ENCODE measurements at regions not wholly inside any gene's neighbourhood (a gene's known extent, or its start where the extent isn't known, plus 50 kb on each side); places are given as distances from the start of the nearest gene placed in this dataset.

DNA sequence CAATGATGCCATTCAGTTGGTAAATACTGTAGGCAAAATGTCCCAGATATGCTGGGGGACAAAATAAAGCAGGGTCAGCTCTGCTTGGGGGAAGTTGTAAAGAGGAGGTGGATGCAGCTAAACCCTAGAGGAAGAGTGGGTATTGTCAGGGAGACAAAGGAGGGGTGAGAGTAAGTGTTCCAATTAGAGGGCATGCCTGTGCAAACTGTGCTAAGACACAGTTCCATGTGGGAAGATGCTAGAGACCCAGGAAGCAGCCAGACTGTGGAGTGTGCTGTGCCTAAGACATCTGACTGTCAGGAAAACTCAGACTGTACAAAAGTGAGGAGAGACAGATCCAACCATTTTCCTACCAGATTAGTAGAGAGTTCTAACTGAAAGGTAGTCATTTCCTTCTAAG, 474.3 kb downstream of the ATP23 start:
- H2AK9ac ChIP-seq (replicated peaks; ENCODE audit: low read depth, low read length, poor library complexity): peak overlapping the region; percentile 43
- H3K9ac ChIP-seq (ENCODE audit: low read depth, low read length): 0 out of 2 replicates have a peak overlapping the region, but pooled peaks have one; percentile 5
- CTCF ChIA-PET: interaction anchor here (2.7 kb wide), 1 partner anchor 125 kb away, joined by 14 read pairs; no protein-coding TSS in a partner anchor
- DNase-seq: no peak
- H4K8ac ChIP-seq (ENCODE audit: low read depth in 2 of 2, low read length in 2 of 2): peak overlapping the region; percentile 25 to 80
- no peaks in the 10 kb centered on the region for H3K27me3 ChIP-seq (ENCODE audit: control insufficient read depth, insufficient read depth, low read length)
- H3K4me3 ChIP-seq (ENCODE audit: insufficient read depth, low read depth, low read length): no peak overlapping the region
- peak overlapping the region; percentile 94 for H2BK20ac ChIP-seq (ENCODE audit: low read depth, low read length)
- H3K79me1 ChIP-seq (ENCODE audit: low read depth in 1 of 2, low read length in 2 of 2): no peaks in the 10 kb centered on the region
- H3K9me1 ChIP-seq (ENCODE audit: insufficient read depth, low read length): no peaks in the 10 kb centered on the region
- peak overlapping the region; percentile 51 for H2BK5ac ChIP-seq (ENCODE audit: low read depth, low read length, poor library complexity, severe bottlenecking)
- peak overlapping the region; percentile 86 for H3K4ac ChIP-seq (ENCODE audit: low read depth, low read length)
- peak overlapping the region; percentile 75; the same call in 2 of the 3 replicates for H2BK15ac ChIP-seq (ENCODE audit: low read depth, low read length)
- intact Hi-C loops (cut with micrococcal nuclease): loop anchor here (2.0 to 10.0 kb wide), 4 partner anchors 69 to 672 kb away; no protein-coding TSS in a partner anchor
- peak; percentile 16 for ATAC-seq (ENCODE audit: low read depth)
- peaks cover 12% of the 10 kb centered on the region for H3K4me1 ChIP-seq (ENCODE audit: control insufficient read depth, insufficient read depth, low read length)
- no peaks in the 10 kb centered on the region for H3K36me3 ChIP-seq (ENCODE audit: control insufficient read depth, insufficient read depth, low read length)
- H2AFZ ChIP-seq (replicated peaks; ENCODE audit: low read length, poor library complexity): peak overlapping the region; percentile 34
- H2AK5ac ChIP-seq (ENCODE audit: low read depth, low read length): peak overlapping the region; percentile 54
- no peak for TF ChIP-seq MAZ (IDR thresholded peaks at IDR 0.05; ENCODE audit: borderline replicate concordance, low read depth, low read length)
- TF ChIP-seq, protein P1, sequence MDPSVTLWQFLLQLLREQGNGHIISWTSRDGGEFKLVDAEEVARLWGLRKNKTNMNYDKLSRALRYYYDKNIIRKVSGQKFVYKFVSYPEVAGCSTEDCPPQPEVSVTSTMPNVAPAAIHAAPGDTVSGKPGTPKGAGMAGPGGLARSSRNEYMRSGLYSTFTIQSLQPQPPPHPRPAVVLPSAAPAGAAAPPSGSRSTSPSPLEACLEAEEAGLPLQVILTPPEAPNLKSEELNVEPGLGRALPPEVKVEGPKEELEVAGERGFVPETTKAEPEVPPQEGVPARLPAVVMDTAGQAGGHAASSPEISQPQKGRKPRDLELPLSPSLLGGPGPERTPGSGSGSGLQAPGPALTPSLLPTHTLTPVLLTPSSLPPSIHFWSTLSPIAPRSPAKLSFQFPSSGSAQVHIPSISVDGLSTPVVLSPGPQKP (IDR thresholded peaks at IDR 0.05; ENCODE audit: borderline replicate concordance, low read depth, low read length): no peak
- TF ChIP-seq SMC3 (IDR thresholded peaks at IDR 0.05; ENCODE audit: low read depth, low read length): no peak
- no peak for TF ChIP-seq MAFK (IDR thresholded peaks at IDR 0.05; ENCODE audit: low read depth, low read length)
- TF ChIP-seq RCOR1 (IDR thresholded peaks at IDR 0.05; ENCODE audit: insufficient replicate concordance, low read length): no peak
- no peak for TF ChIP-seq NFE2L2 (IDR thresholded peaks at IDR 0.05; ENCODE audit: low read depth, low read length)
- TF ChIP-seq RAD21 (IDR thresholded peaks at IDR 0.05; ENCODE audit: low read length): no peak
- TF ChIP-seq FOS (IDR thresholded peaks at IDR 0.05; ENCODE audit: low read depth, low read length): no peak
- TF ChIP-seq, protein P2, sequence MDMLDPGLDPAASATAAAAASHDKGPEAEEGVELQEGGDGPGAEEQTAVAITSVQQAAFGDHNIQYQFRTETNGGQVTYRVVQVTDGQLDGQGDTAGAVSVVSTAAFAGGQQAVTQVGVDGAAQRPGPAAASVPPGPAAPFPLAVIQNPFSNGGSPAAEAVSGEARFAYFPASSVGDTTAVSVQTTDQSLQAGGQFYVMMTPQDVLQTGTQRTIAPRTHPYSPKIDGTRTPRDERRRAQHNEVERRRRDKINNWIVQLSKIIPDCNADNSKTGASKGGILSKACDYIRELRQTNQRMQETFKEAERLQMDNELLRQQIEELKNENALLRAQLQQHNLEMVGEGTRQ (IDR thresholded peaks at IDR 0.05; ENCODE audit: low read depth, low read length): no peak
- TF ChIP-seq CHD1 (IDR thresholded peaks at IDR 0.05; ENCODE audit: low read depth, low read length): no peak
- no peak for TF ChIP-seq CEBPB (IDR thresholded peaks at IDR 0.05; ENCODE audit: low read depth, low read length)
- no peak for TF ChIP-seq RFX5 (IDR thresholded peaks at IDR 0.05; ENCODE audit: low read depth, low read length)
- TF ChIP-seq MXI1 (IDR thresholded peaks at IDR 0.05; ENCODE audit: borderline replicate concordance, low read depth, low read length): no peak
- TF ChIP-seq BHLHE40 (IDR thresholded peaks at IDR 0.05; ENCODE audit: low read depth, low read length): no peak
- TF ChIP-seq POLR2A (IDR thresholded peaks at IDR 0.05; ENCODE audit: low read depth, low read length): no peak
- TF ChIP-seq, protein P3, sequence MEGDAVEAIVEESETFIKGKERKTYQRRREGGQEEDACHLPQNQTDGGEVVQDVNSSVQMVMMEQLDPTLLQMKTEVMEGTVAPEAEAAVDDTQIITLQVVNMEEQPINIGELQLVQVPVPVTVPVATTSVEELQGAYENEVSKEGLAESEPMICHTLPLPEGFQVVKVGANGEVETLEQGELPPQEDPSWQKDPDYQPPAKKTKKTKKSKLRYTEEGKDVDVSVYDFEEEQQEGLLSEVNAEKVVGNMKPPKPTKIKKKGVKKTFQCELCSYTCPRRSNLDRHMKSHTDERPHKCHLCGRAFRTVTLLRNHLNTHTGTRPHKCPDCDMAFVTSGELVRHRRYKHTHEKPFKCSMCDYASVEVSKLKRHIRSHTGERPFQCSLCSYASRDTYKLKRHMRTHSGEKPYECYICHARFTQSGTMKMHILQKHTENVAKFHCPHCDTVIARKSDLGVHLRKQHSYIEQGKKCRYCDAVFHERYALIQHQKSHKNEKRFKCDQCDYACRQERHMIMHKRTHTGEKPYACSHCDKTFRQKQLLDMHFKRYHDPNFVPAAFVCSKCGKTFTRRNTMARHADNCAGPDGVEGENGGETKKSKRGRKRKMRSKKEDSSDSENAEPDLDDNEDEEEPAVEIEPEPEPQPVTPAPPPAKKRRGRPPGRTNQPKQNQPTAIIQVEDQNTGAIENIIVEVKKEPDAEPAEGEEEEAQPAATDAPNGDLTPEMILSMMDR (conservative IDR thresholded peaks at IDR 0.05; ENCODE audit: low read depth, low read length): no peak
- dilution Hi-C loops (cut with HindIII; ENCODE audit: low sequenced_read_pairs, unreplicated experiment): no loop called here
- H4K91ac ChIP-seq (ENCODE audit: insufficient read depth, low read depth, low read length): peak overlapping the region; percentile 72
- peak overlapping the region; percentile 60 for H3K27ac ChIP-seq (ENCODE audit: insufficient read depth, low read length)
- no TSS peak for BruUV-seq (replicated peaks)
- peak overlapping the region; percentile 89 for H2BK120ac ChIP-seq (ENCODE audit: low read depth, low read length)
- no peaks in the 10 kb centered on the region for H4K20me1 ChIP-seq (ENCODE audit: insufficient read depth, low read length)
- peak overlapping the region; percentile 15 for H4K5ac ChIP-seq (ENCODE audit: low read depth, low read length)
- in situ Hi-C loops (cut with MboI; ENCODE audit: low sequenced_read_pairs): no loop called here
- H3K4me2 ChIP-seq (ENCODE audit: low read depth, low read length): no peak overlapping the region
- H3K56ac ChIP-seq (ENCODE audit: extremely low read depth, insufficient read depth, low read length): peak overlapping the region; percentile 75; the same call in 1 of the 2 replicates
- H3K18ac ChIP-seq (ENCODE audit: low read depth, low read length): peak overlapping the region; percentile 15
- peak overlapping the region; percentile 68 for H3K14ac ChIP-seq (replicated peaks; ENCODE audit: low read depth, low read length)
- H3K9me3 ChIP-seq (ENCODE audit: control insufficient read depth, insufficient read depth, low read length): no peaks in the 10 kb centered on the region
- peak overlapping the region; percentile 72; the same call in 1 of the 2 replicates for H3K23ac ChIP-seq (ENCODE audit: low read depth, low read length)
- POLR2A ChIA-PET (ENCODE audit: unreplicated experiment): no interaction called here
